ENCODE measurements at regions not wholly inside any gene's neighbourhood (a gene's known extent, or its start where the extent isn't known, plus 50 kb on each side); places are given as distances from the start of the nearest gene placed in this dataset.

- H2AFZ ChIP-seq (ENCODE audit: low read depth, low read length): no peak overlapping the region
- TF ChIP-seq MXI1 (conservative IDR thresholded peaks at IDR 0.05; ENCODE audit: poor library complexity, severe bottlenecking) (no peak), TAF1 (IDR thresholded peaks at IDR 0.05; ENCODE audit: low read depth) (no peak), SMC3 (conservative IDR thresholded peaks at IDR 0.05; ENCODE audit: poor library complexity) (no peak), EP300 (conservative IDR thresholded peaks at IDR 0.05; ENCODE audit: poor library complexity, severe bottlenecking) (no peak), RAD21 (conservative IDR thresholded peaks at IDR 0.05) (no peak), REST (IDR thresholded peaks at IDR 0.05; ENCODE audit: borderline replicate concordance) (no peak), POLR2AphosphoS5 (IDR thresholded peaks at IDR 0.05) (no peak), CTCF (IDR thresholded peaks at IDR 0.05; ENCODE audit: poor library complexity, severe bottlenecking) (no peak), EZH2 (IDR thresholded peaks at IDR 0.05; ENCODE audit: borderline replicate concordance, insufficient read depth, low read length, poor library complexity, severe bottlenecking) (no peak)
- H3K9me3 ChIP-seq (ENCODE audit: low read length): no peaks in the 10 kb centered on the region
- H3K27me3 ChIP-seq (ENCODE audit: insufficient read depth, low read depth, low read length): no peaks in the 10 kb centered on the region
- H3K79me2 ChIP-seq (replicated peaks; ENCODE audit: insufficient read depth, low read length): no peaks in the 10 kb centered on the region
- no peaks in the 10 kb centered on the region for H3F3A ChIP-seq (ENCODE audit: insufficient read depth, low read length, poor library complexity, severe bottlenecking)
- H3K36me3 ChIP-seq (ENCODE audit: insufficient read depth, low read length): no peaks in the 10 kb centered on the region
- no peak overlapping the region for H3K4me2 ChIP-seq (ENCODE audit: low read length)
- H3K27ac ChIP-seq (ENCODE audit: low read length): no peak overlapping the region
- H3K9ac ChIP-seq (ENCODE audit: low read length): no peak overlapping the region
- H3K9me2 ChIP-seq (ENCODE audit: insufficient read depth, low read length): no peaks in the 10 kb centered on the region
- no peak overlapping the region for H3K4me3 ChIP-seq (ENCODE audit: low read length)
- H4K20me1 ChIP-seq (ENCODE audit: insufficient read depth): no peaks in the 10 kb centered on the region
Measured at GRCh38 chr2:136359121-136359965, 241.4 kb upstream of the CXCR4 start.

- no peak overlapping the region for H3K27ac ChIP-seq (ENCODE audit: low read length)
- H3K79me2 ChIP-seq (replicated peaks; ENCODE audit: insufficient read depth, low read length): no peaks in the 10 kb centered on the region
- H3K4me2 ChIP-seq (ENCODE audit: low read length): no peak overlapping the region
- no peaks in the 10 kb centered on the region for H3K9me2 ChIP-seq (ENCODE audit: insufficient read depth, low read length)
- H3K36me3 ChIP-seq (ENCODE audit: insufficient read depth, low read length): no peaks in the 10 kb centered on the region
- H3K4me3 ChIP-seq (ENCODE audit: low read length): no peak overlapping the region
- TF ChIP-seq EZH2 (IDR thresholded peaks at IDR 0.05; ENCODE audit: borderline replicate concordance, insufficient read depth, low read length, poor library complexity, severe bottlenecking): no peak
- no peak for TF ChIP-seq POLR2AphosphoS5 (IDR thresholded peaks at IDR 0.05)
- TF ChIP-seq EP300 (conservative IDR thresholded peaks at IDR 0.05; ENCODE audit: poor library complexity, severe bottlenecking): no peak
- no peak for TF ChIP-seq CTCF (IDR thresholded peaks at IDR 0.05; ENCODE audit: poor library complexity, severe bottlenecking)
- TF ChIP-seq REST (IDR thresholded peaks at IDR 0.05; ENCODE audit: borderline replicate concordance): no peak
- no peak for TF ChIP-seq RAD21 (conservative IDR thresholded peaks at IDR 0.05)
- TF ChIP-seq MXI1 (conservative IDR thresholded peaks at IDR 0.05; ENCODE audit: poor library complexity, severe bottlenecking): no peak
- TF ChIP-seq SMC3 (conservative IDR thresholded peaks at IDR 0.05; ENCODE audit: poor library complexity): no peak
- no peak for TF ChIP-seq TAF1 (IDR thresholded peaks at IDR 0.05; ENCODE audit: low read depth)
- no peaks in the 10 kb centered on the region for H4K20me1 ChIP-seq (ENCODE audit: insufficient read depth)
- no peaks in the 10 kb centered on the region for H3K27me3 ChIP-seq (ENCODE audit: insufficient read depth, low read depth, low read length)
- no peaks in the 10 kb centered on the region for H3K9me3 ChIP-seq (ENCODE audit: low read length)
- H3F3A ChIP-seq (ENCODE audit: insufficient read depth, low read length, poor library complexity, severe bottlenecking): no peaks in the 10 kb centered on the region
- no peak overlapping the region for H2AFZ ChIP-seq (ENCODE audit: low read depth, low read length)
- no peak overlapping the region for H3K9ac ChIP-seq (ENCODE audit: low read length)
Measured at GRCh38 chr2:136358576-136358975, 240.6 kb upstream of the CXCR4 start.

Data from neural cell (in vitro differentiated cells).